GM13977 (cell line): ENCODE measurements at regions not wholly inside any gene's neighbourhood (a gene's known extent, or its start where the extent isn't known, plus 50 kb on each side); places are given as distances from the start of the nearest gene placed in this dataset.

Experiments
- DNase-seq: peaks from one replicate; pipeline ENCODE4 v3.0.0; 2012; ENCODE audit warnings: low spot score
- in situ Hi-C: fragments of 300-500 bp; cut with MboI; formaldehyde crosslinking; loops from one replicate; pipeline ENCODE4 v1.12.0; 2022; ENCODE audit warnings: low sequenced_read_pairs, low pct_unique_long_range_greater_than_20kb, mixed read lengths, inconsistent platforms; ENCODE audit not compliant: unreplicated experiment
- TF ChIP-seq, protein P1 (sequence below): IDR thresholded peaks from 2 replicates; pipeline ENCODE4 v1.5.1; 2012; ENCODE audit warnings: mild to moderate bottlenecking, control low read depth; ENCODE audit not compliant: insufficient read depth; ENCODE audit errors: extremely low read depth, missing control alignments

DNA sequence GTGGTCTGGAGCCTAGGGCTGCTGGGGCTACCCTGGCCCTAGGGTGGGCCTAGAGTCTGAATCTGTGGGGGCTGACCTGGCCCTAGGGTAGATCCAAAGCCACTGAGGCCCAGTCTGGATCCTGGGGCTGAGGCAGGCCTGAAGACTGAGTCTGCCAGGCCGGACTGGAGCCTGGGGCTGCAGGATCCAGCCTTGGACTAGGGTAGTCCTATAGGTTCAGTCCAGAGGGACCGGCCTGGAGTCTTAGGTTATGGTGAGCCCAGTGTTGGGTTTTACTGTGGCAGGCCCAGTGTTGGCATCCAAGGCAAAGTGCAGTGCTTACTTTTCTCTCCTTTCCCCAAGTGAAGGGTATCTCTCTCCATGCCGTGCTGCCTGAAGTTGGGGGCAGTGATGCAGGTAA is 227.9 kb upstream of the TAS2R1 start:
- DNase-seq = no peak
- in situ Hi-C loops = no loop called here

DNA sequence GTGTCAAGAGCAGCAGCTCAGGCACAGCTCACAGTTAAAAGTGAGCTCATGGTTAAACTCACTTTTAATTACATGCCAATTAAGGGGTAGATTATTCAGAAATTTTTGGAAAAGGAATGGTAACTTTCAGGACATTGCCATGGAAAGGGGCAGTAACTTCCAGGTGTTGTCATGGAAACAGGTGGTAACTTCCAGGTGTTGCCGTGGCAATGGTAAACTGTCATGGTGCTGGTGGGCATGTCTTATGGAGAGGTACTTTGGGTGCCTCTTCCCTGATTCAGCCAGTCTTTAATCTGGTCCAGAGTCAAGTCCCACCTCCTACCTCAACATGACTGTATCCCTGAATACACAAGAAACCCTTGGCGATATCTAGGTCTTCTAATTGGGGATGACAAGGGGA is 223.2 kb upstream of the TAS2R1 start:
- TF ChIP-seq, protein P1, sequence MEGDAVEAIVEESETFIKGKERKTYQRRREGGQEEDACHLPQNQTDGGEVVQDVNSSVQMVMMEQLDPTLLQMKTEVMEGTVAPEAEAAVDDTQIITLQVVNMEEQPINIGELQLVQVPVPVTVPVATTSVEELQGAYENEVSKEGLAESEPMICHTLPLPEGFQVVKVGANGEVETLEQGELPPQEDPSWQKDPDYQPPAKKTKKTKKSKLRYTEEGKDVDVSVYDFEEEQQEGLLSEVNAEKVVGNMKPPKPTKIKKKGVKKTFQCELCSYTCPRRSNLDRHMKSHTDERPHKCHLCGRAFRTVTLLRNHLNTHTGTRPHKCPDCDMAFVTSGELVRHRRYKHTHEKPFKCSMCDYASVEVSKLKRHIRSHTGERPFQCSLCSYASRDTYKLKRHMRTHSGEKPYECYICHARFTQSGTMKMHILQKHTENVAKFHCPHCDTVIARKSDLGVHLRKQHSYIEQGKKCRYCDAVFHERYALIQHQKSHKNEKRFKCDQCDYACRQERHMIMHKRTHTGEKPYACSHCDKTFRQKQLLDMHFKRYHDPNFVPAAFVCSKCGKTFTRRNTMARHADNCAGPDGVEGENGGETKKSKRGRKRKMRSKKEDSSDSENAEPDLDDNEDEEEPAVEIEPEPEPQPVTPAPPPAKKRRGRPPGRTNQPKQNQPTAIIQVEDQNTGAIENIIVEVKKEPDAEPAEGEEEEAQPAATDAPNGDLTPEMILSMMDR = no peak
- DNase-seq = no peak
- in situ Hi-C loops = no loop called here

More for the DNA sequence above, 227.9 kb upstream of the TAS2R1 start:
- TF ChIP-seq, protein P1 = no peak

DNA sequence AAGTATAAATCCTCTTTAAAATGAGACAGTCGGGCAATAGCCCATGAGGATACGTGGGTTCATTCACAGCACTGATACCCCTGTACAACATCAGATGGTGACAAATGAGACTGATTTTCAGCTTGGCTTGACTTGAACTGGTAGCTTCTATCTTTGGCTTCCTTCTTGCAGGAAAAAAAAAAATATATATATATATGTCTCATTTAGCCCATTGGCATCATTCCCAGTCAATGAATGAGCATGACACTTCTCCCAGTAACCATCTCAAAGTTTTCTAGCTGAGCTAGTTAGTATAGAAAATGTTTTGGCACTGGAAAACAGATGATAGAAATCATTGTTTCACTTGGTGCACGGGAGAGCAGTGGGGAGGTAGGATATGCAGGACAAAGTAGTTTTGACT is 222.5 kb upstream of the TAS2R1 start:
- no peak for DNase-seq
- TF ChIP-seq, protein P1 = no peak
- in situ Hi-C loops = no loop called here

DNA sequence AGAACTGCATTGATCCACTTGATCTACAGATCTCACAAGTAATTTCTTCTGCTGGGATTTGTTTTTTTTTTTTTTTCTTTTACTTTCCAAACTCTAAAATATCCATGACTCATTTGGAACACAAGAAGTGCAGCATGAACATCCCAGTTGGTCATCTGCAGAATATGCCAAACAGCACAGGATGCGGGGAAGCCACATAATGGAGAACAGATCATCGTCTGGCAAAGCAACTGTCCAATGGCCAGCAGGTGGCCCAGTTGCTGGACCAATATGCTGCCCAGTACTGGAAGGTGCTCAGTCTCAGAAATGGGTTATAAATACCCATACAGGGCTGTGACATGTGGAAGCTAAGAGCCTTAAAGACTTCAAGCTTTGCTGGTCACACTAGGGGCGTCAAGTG is 221.3 kb upstream of the TAS2R1 start:
- in situ Hi-C loops = no loop called here
- TF ChIP-seq, protein P1 = no peak
- DNase-seq = no peak

DNA sequence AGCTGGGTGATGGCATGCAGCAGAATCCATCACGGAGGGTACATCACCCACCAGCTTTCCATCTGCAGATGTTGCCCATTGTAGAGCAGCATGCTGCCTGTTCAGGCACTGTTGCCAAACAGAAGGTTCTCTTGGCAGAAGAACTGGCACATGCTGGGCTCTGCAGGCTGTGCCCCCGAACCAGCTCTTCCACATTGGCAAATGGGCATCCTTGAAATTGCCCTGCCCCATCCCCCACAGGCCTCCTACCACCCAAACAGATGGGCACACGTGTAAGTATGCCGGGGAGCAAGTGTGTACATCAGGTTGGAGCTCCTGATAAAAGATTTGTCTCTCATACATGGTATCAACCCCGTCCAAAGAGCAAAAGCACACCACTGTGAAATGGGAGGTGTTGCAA is 220.3 kb upstream of the TAS2R1 start:
- no peak for DNase-seq
- TF ChIP-seq, protein P1 = no peak
- in situ Hi-C loops = no loop called here

DNA sequence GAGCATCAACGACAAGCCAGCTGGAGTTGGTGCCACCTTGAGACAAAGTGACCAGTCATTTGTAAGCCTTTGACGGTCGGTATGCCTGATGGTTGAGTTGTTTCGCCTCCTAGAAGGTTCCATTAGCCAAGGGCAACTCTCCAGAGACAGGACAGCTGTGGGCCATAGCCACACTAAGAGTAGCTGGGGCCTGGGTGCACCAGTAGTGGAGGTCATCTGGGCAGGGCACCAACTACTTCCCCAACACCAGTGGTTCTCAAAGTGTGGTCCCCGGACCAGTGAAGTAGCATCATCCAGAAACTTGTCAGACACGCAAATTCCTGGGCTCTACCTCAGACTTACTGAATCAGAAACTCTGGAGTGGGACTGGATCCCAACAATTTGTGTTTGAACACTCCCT is 217.5 kb upstream of the TAS2R1 start:
- TF ChIP-seq, protein P1 = no peak
- DNase-seq = no peak
- in situ Hi-C loops = no loop called here

DNA sequence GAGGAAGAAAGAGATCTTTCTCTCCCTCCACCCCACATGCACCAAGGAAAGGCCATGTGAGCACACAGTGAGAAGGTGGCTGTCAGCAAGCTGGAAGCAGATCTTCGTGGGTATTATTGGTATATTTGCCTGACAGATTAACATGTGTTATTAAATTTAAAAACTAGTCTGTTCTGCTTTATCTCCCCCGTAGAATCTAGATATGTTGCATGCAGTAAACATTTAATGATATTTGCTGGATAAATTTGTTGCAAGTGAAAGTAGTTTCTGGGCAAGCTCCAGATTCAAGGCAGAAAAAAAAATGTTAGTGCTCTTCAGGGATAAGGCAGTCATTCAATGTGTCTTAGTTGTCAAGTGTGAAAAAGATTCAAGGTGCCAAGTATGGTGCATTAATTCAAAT is 215.0 kb upstream of the TAS2R1 start:
- TF ChIP-seq, protein P1 = no peak
- in situ Hi-C loops = no loop called here
- DNase-seq = no peak
